Eye (tissue), 1 donor: ENCODE measurements at regions not wholly inside any gene's neighbourhood (a gene's known extent, or its start where the extent isn't known, plus 50 kb on each side); places are given as distances from the start of the nearest gene placed in this dataset.

Source experiments
- DNase-seq: peaks from one replicate; pipeline ENCODE4 v3.0.0-alpha.2; 2015

GRCh38 chr7:156217803-156218202 lies 405.5 kb upstream of the SHH start:
- no peak for DNase-seq

DNA sequence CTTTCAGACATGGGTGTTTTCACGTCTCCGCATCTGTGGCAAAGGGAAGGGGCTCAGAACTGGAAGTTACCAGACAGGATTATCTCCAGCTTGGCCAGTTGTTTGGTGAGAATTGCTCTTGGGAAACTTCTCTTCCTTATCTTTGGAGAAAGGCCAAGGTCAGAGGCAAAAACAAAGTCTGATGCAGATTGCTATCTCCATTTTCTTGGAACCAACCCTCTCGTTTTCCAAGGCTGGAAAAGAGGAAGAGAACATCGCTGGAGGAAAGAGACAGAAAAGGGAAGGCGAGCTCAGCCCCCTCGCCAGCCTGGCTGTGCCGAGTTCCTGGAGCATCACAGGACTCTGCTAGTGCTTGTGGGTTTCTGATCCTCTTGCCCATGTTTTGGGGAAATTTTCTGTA lies 396.8 kb upstream of the SHH start:
- no peak for DNase-seq

DNA sequence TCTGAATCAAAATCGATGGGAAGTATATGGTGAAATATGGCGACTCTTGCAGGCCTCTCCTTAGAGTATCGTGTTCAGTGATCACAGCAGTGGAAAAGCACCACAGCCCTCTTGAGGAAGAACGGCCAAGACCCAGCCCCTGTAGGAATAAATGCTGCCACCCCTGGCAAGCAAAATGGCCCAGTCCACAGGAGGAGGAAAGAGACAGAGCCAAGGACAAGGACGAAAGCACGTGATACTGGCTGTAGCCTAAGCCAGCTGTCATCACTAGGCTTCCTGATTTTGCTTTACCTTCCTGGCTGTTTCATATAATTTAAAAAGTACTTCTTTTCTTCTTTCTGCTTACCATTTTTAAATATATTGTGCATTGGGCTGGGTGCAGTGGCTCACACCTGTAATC lies 395.0 kb upstream of the SHH start:
- DNase-seq: no peak

DNA sequence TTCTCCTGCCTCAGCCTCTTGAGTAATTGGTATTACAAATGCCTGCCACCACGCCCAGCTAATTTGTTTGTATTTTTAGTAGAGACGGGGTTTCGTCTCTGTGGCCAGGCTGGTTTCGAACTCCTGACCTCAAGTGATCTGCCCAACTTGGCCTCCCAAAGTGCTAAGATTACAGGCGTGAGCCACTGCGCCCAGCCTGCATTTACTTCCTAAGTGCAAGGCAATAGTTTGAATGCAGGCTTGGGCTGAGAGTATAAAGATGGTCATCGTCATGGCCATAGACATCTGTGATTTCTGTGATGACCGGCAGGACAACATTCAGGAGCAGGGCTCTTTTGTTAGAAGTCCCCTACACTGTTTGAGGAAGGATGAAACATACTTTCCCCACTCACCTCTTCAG lies 393.9 kb upstream of the SHH start:
- DNase-seq: no peak

GRCh38 chr7:156204820-156205219 lies 392.6 kb upstream of the SHH start:
- DNase-seq: peak; percentile 82

GRCh38 chr7:156203923-156204322 lies 391.7 kb upstream of the SHH start:
- DNase-seq: no peak

- DNase-seq: no peak
Observed at GRCh38 chr7:156198277-156198676, 386.0 kb upstream of the SHH start.

GRCh38 chr7:156196649-156197048 lies 384.4 kb upstream of the SHH start:
- no peak for DNase-seq

DNA sequence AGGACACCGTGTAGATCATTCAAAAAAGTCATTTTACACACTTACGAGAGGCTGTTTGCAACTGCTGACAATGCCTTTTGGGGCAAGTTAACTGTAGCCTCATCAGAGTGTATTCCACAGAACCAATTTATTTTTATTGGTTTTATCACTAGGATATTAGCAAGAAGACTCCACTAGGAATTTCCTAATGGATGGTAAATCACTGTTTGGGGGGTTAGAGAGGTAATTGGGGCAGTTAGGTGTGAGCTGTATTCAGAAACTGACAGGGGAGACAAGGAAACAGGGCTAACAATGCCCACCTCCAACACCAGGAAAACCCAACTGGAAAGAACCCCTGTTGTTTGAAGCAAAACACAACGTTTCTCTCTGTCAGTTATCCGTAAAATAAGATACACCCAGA lies 383.0 kb upstream of the SHH start:
- DNase-seq: peak; percentile 38

DNA sequence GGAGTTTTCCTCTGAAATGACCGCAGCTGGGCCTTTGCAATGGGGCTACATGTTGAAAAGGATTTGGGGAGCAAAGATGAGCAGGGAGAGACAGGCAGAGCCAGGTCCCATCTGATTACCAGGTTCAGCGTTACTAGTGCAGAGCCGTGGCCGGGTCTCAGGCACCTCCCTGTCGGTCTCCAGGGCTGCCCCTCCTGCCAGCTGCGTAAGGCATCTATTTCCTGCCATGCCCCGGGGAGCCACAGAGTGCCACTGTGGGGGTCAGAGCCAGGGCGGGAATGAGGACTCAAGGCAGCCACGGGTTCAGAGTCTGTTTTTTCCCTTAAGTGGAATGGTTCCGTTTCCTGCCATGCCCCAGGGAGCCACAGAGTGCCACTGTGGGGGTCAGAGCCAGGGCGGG lies 382.6 kb upstream of the SHH start:
- DNase-seq: peak; percentile 41

GRCh38 chr7:156192921-156193320 lies 380.7 kb upstream of the SHH start:
- no peak for DNase-seq

DNA sequence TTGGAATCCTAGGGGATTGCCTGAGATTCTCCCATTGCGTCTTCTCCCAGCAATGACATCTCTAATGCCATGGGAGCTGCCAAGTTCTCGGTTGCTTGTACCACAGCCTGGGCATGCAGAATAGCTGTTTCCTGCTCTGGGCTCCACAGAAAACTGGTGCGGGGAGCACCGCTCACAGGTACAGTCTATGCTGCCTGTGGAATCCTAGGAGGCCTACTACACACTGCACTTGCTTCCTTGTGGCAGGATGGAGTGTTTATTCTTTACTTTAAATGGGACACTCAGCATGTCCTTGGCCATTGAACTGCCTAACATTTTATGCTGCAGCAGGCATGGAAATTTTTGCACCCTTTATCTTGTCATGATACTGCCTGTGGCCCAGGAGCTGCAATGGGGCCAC lies 378.8 kb upstream of the SHH start:
- DNase-seq: no peak

GRCh38 chr7:156185076-156185475 lies 372.8 kb upstream of the SHH start:
- DNase-seq: no peak

GRCh38 chr7:156184164-156184563 lies 371.9 kb upstream of the SHH start:
- DNase-seq: no peak

- DNase-seq: no peak
Observed at GRCh38 chr7:156180451-156181229, 368.4 kb upstream of the SHH start.

DNA sequence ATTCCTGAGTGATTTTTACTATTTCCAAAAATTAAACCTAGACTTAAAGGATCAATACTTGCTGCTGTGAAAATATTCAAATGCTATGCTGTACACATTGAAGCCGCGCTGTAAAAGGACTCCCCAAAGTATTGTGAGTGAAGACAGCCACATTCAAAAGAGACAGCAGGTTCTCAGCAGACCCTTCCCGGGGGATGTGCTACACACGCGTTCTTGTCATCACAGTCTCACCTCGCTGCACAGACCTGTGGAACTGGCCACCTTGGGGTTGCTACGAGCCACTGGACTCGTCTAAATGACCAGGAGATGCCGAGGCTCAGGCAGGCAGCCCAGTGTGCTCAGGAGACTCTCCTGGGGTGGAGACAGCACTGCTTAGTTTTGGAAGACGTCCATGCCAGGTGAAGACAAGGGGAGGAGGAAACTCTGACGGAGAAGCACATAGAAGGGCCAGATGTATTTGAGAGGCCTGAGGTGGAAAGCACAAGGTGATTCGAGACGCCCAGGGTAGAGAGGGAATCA lies 367.7 kb upstream of the SHH start:
- DNase-seq: no peak

DNA sequence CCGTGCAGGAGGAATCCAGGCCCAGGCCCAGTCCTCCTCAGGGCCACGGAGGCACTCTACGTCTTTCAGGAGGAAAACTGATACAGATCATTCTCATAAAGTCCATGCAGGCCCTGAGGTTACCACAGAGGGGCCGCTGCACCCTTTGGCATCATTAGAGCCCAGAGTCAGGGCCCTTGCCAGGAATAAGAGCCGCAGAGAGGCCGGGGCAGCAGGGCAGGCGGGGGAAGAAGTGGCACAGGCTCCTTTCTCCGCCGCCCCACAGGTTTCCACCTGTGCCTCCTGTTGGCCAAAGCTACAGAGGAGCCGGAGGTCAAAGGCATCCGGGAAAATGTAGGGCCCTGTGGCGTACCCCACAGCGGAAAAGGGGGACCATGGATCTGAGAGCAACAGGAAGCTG lies 366.6 kb upstream of the SHH start:
- DNase-seq: no peak

DNA sequence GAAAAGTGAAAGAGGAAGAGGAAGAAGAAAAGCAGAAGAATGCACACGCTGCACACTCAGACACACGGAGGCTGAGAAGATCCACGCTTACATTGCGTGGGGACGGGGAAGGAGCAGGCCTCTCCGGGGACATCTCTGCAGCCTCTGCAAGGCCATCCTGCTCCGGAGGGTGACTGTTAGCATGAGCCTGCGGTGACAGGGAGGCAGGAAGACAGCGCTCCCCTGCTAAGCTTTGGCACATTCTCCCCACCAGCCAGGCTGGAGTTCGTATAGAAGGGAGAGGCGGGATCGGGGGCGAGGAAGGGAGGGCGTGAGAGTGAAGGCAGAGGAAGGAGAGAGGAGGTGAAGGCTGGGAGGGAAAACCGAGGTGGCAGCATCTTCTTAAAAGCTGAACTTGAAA lies 366.0 kb upstream of the SHH start:
- DNase-seq: no peak

- no peak for DNase-seq
Observed at GRCh38 chr7:156177422-156178055, 365.3 kb upstream of the SHH start.

DNA sequence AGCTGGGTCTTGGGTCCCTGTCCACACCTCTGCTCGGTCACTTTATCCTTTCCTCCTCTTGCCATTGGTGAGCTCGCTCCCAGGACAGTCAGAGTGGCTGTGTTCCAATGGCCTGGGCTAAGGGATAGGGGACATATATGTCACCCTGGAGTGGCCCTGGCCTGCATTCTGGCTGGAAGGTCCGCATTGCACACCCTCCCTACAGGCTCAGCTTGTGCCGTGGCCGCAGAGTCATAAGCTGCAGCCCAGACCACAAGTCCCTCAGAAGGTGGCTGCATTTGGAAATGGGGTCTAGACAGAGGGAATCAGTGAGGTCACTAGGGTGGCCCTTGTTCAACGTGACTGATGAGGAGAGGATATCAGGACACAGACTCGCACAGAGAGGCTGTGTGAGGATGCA lies 363.8 kb upstream of the SHH start:
- DNase-seq: no peak

- no peak for DNase-seq
Observed at GRCh38 chr7:156175003-156175402, 362.7 kb upstream of the SHH start.

- DNase-seq: no peak
Observed at GRCh38 chr7:156174428-156174827, 362.2 kb upstream of the SHH start.

GRCh38 chr7:156173748-156174353 lies 361.6 kb upstream of the SHH start:
- DNase-seq: no peak

GRCh38 chr7:156173346-156173745 lies 361.1 kb upstream of the SHH start:
- DNase-seq: no peak
